SK-N-SH (cell line): ENCODE measurements at regions not wholly inside any gene's neighbourhood (a gene's known extent, or its start where the extent isn't known, plus 50 kb on each side); places are given as distances from the start of the nearest gene placed in this dataset.

Source experiments
- CHD2 ChIP-seq: fragments of 150-350 bp; IDR thresholded peaks from 2 replicates; pipeline ENCODE4 v1.6.1; 2018; ENCODE audit warnings: low read length; ENCODE audit not compliant: partially characterized antibody
- CTCF ChIP-seq: fragments of 200-600 bp; sonication (generic); IDR thresholded peaks from 2 replicates; pipeline ENCODE4 v1.6.1; 2017; ENCODE audit warnings: antibody characterized with exemption, mild to moderate bottlenecking, moderate library complexity
- FOXM1 ChIP-seq: IDR thresholded peaks from 2 replicates; pipeline ENCODE4 v1.4.0; 2012; ENCODE audit warnings: low read depth, mild to moderate bottlenecking
- JUND ChIP-seq: IDR thresholded peaks from 2 replicates; pipeline ENCODE4 v1.4.0; 2012
- POLR2AphosphoS5 ChIP-seq: IDR thresholded peaks from 2 replicates; pipeline ENCODE4 v1.6.1; 2012; ENCODE audit warnings: low read depth, low read length
- RAD21 ChIP-seq: IDR thresholded peaks from 2 replicates; pipeline ENCODE4 v1.6.1; 2012; ENCODE audit warnings: mild to moderate bottlenecking, low read length
- RFX5 ChIP-seq: IDR thresholded peaks from 2 replicates; pipeline ENCODE4 v1.6.1; 2012; ENCODE audit warnings: mild to moderate bottlenecking, improper control_type of control experiment, low read length
- TAF1 ChIP-seq: IDR thresholded peaks from 2 replicates; pipeline ENCODE4 v1.6.1; 2012; ENCODE audit warnings: low read depth, mild to moderate bottlenecking, low read length, moderate library complexity, borderline replicate concordance
- TF ChIP-seq, protein P1 (sequence below): fragments of 150-350 bp; IDR thresholded peaks from 2 replicates; pipeline ENCODE4 v1.6.1; 2017; ENCODE audit warnings: antibody characterized with exemption, low read length, low read depth, borderline replicate concordance
- TF ChIP-seq, protein P2 (sequence below): IDR thresholded peaks from 2 replicates; pipeline ENCODE4 v1.4.0; 2012; ENCODE audit warnings: low read depth, borderline replicate concordance
- TF ChIP-seq, protein P3 (sequence below): IDR thresholded peaks from 2 replicates; pipeline ENCODE4 v1.6.1; 2012; ENCODE audit warnings: mild to moderate bottlenecking, low read depth, low read length, moderate library complexity
- TF ChIP-seq, protein P4 (sequence below): fragments of 150-350 bp; IDR thresholded peaks from 2 replicates; pipeline ENCODE4 v1.6.1; 2016; ENCODE audit warnings: mild to moderate bottlenecking, low read depth, low read length
- TF ChIP-seq, protein P5 (sequence below): IDR thresholded peaks from 2 replicates; pipeline ENCODE4 v1.4.0; 2012; ENCODE audit warnings: low read depth

DNA sequence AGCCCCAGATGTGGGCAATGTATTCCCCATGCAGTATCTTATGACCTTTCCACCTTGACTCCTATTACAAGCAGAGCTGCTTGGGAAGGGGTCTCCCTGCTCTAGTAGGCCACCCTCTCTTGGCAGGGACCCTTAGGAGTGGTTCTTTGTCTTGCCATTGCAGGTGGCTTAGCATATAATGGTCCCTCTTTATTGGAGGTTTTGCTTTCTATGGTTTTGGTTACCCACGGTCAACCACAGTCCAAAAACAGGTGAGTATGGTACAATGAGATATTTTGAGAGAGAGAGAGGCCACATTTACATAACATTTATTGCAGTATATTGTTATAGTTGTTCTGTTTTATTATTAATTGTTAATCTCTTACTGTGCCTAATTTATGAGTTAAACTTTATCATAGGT lies 472.8 kb upstream of the ASIC2 start:
- no peak for TF ChIP-seq POLR2AphosphoS5
- no peak for TF ChIP-seq RAD21
- no peak for TF ChIP-seq CTCF
- TF ChIP-seq, protein P1, sequence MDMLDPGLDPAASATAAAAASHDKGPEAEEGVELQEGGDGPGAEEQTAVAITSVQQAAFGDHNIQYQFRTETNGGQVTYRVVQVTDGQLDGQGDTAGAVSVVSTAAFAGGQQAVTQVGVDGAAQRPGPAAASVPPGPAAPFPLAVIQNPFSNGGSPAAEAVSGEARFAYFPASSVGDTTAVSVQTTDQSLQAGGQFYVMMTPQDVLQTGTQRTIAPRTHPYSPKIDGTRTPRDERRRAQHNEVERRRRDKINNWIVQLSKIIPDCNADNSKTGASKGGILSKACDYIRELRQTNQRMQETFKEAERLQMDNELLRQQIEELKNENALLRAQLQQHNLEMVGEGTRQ, result no peak
- TF ChIP-seq, protein P2, sequence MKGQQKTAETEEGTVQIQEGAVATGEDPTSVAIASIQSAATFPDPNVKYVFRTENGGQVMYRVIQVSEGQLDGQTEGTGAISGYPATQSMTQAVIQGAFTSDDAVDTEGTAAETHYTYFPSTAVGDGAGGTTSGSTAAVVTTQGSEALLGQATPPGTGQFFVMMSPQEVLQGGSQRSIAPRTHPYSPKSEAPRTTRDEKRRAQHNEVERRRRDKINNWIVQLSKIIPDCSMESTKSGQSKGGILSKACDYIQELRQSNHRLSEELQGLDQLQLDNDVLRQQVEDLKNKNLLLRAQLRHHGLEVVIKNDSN, result no peak
- no peak for TF ChIP-seq TAF1
- TF ChIP-seq, protein P3, sequence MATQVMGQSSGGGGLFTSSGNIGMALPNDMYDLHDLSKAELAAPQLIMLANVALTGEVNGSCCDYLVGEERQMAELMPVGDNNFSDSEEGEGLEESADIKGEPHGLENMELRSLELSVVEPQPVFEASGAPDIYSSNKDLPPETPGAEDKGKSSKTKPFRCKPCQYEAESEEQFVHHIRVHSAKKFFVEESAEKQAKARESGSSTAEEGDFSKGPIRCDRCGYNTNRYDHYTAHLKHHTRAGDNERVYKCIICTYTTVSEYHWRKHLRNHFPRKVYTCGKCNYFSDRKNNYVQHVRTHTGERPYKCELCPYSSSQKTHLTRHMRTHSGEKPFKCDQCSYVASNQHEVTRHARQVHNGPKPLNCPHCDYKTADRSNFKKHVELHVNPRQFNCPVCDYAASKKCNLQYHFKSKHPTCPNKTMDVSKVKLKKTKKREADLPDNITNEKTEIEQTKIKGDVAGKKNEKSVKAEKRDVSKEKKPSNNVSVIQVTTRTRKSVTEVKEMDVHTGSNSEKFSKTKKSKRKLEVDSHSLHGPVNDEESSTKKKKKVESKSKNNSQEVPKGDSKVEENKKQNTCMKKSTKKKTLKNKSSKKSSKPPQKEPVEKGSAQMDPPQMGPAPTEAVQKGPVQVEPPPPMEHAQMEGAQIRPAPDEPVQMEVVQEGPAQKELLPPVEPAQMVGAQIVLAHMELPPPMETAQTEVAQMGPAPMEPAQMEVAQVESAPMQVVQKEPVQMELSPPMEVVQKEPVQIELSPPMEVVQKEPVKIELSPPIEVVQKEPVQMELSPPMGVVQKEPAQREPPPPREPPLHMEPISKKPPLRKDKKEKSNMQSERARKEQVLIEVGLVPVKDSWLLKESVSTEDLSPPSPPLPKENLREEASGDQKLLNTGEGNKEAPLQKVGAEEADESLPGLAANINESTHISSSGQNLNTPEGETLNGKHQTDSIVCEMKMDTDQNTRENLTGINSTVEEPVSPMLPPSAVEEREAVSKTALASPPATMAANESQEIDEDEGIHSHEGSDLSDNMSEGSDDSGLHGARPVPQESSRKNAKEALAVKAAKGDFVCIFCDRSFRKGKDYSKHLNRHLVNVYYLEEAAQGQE, result no peak
- TF ChIP-seq JUND, result no peak
- TF ChIP-seq, protein P4, sequence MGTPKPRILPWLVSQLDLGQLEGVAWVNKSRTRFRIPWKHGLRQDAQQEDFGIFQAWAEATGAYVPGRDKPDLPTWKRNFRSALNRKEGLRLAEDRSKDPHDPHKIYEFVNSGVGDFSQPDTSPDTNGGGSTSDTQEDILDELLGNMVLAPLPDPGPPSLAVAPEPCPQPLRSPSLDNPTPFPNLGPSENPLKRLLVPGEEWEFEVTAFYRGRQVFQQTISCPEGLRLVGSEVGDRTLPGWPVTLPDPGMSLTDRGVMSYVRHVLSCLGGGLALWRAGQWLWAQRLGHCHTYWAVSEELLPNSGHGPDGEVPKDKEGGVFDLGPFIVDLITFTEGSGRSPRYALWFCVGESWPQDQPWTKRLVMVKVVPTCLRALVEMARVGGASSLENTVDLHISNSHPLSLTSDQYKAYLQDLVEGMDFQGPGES, result no peak
- no peak for TF ChIP-seq CHD2
- TF ChIP-seq, protein P5, sequence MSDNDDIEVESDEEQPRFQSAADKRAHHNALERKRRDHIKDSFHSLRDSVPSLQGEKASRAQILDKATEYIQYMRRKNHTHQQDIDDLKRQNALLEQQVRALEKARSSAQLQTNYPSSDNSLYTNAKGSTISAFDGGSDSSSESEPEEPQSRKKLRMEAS, result no peak
- no peak for TF ChIP-seq FOXM1
- TF ChIP-seq RFX5, result no peak
